H9 (cell line): ENCODE measurements at regions not wholly inside any gene's neighbourhood (a gene's known extent, or its start where the extent isn't known, plus 50 kb on each side); places are given as distances from the start of the nearest gene placed in this dataset.

ENCODE experiments used
- DNase-seq: peaks from one replicate; pipeline ENCODE4 v3.0.0-alpha.2; 2017
- H2AFZ ChIP-seq: one replicate; pipeline ENCODE4 v1.6.1; 2013; ENCODE audit warnings: mild to moderate bottlenecking, low read length, control low read depth, moderate library complexity
- H2AK5ac ChIP-seq: 2 replicates; pipeline ENCODE4 v1.6.1; 2013; ENCODE audit warnings: low read length, control low read depth, mixed read lengths; ENCODE audit not compliant: insufficient read length
- H2BK120ac ChIP-seq: one replicate; pipeline ENCODE4 v1.6.1; 2013; ENCODE audit warnings: low read depth, mild to moderate bottlenecking, low read length, control low read depth, inconsistent platforms; ENCODE audit not compliant: poor library complexity, severe bottlenecking
- H2BK12ac ChIP-seq: 2 replicates; pipeline ENCODE4 v1.6.1; 2013; ENCODE audit warnings: low read length, control low read depth, mixed read lengths, low read depth; ENCODE audit not compliant: insufficient read length
- H2BK15ac ChIP-seq: 2 replicates; pipeline ENCODE4 v1.6.1; 2013; ENCODE audit warnings: low read depth, low read length, control low read depth
- H2BK20ac ChIP-seq: one replicate; pipeline ENCODE4 v1.6.1; 2013; ENCODE audit warnings: low read depth, mild to moderate bottlenecking, low read length, control low read depth, inconsistent platforms; ENCODE audit not compliant: poor library complexity, severe bottlenecking
- H2BK5ac ChIP-seq: 2 replicates; pipeline ENCODE4 v1.6.1; 2013; ENCODE audit warnings: low read length, control low read depth, mixed read lengths; ENCODE audit not compliant: insufficient read length
- H3K14ac ChIP-seq: 2 replicates; pipeline ENCODE4 v1.6.1; 2013; ENCODE audit warnings: low read length, control low read depth; ENCODE audit not compliant: insufficient read depth
- H3K18ac ChIP-seq: 2 replicates; pipeline ENCODE4 v1.6.1; 2013; ENCODE audit warnings: low read depth, mild to moderate bottlenecking, mixed read lengths, low read length, control low read depth; ENCODE audit not compliant: insufficient read length
- H3K23ac ChIP-seq: 2 replicates; pipeline ENCODE4 v1.6.1; 2013; ENCODE audit warnings: low read length, control low read depth, mixed read lengths, low read depth; ENCODE audit not compliant: insufficient read length
- H3K23me2 ChIP-seq: 2 replicates; pipeline ENCODE4 v1.6.1; 2013; ENCODE audit warnings: low read depth, mild to moderate bottlenecking, mixed read lengths, low read length, control low read depth; ENCODE audit not compliant: insufficient read length, poor library complexity, severe bottlenecking
- H3K27ac ChIP-seq: 2 replicates; pipeline ENCODE4 v1.5.1; 2013; ENCODE audit warnings: low read length, control low read depth, mixed read lengths, low read depth; ENCODE audit not compliant: insufficient read length
- H3K27me3 ChIP-seq: 2 replicates; pipeline ENCODE4 v1.6.1; 2013; ENCODE audit warnings: low read length, control low read depth, inconsistent platforms; ENCODE audit not compliant: insufficient read depth
- H3K4ac ChIP-seq: 2 replicates; pipeline ENCODE4 v1.6.1; 2013; ENCODE audit warnings: low read depth, mild to moderate bottlenecking, control low read depth, inconsistent platforms, low read length, moderate library complexity
- H3K4me1 ChIP-seq: 2 replicates; pipeline ENCODE4 v1.6.1; 2013; ENCODE audit warnings: low read length, control low read depth, inconsistent platforms; ENCODE audit not compliant: insufficient read depth
- H3K4me2 ChIP-seq: 2 replicates; pipeline ENCODE4 v1.6.1; 2013; ENCODE audit warnings: low read length, control low read depth, mixed read lengths; ENCODE audit not compliant: insufficient read length, insufficient read depth
- H3K56ac ChIP-seq: 2 replicates; pipeline ENCODE4 v1.6.1; 2013; ENCODE audit warnings: low read depth, mild to moderate bottlenecking, mixed read lengths, low read length, control low read depth; ENCODE audit not compliant: insufficient read length
- H3K79me1 ChIP-seq: 2 replicates; pipeline ENCODE4 v1.6.1; 2013; ENCODE audit warnings: low read depth, mild to moderate bottlenecking, moderate library complexity, low read length, control low read depth, inconsistent platforms; ENCODE audit not compliant: insufficient read depth, poor library complexity, severe bottlenecking
- H3K79me2 ChIP-seq: 2 replicates; pipeline ENCODE4 v1.6.1; 2013; ENCODE audit warnings: low read length, control low read depth, inconsistent platforms; ENCODE audit not compliant: insufficient read depth
- H3K9ac ChIP-seq: 2 replicates; pipeline ENCODE4 v1.6.1; 2013; ENCODE audit warnings: low read length, control low read depth, mixed read lengths; ENCODE audit not compliant: insufficient read length; ENCODE audit errors: extremely low read depth
- H3K9me3 ChIP-seq: one replicate; pipeline ENCODE4 v1.6.1; 2013; ENCODE audit warnings: low read depth, low read length, inconsistent platforms; ENCODE audit not compliant: control insufficient read depth
- H3T11ph ChIP-seq: one replicate; pipeline ENCODE4 v1.6.1; 2013; ENCODE audit warnings: mild to moderate bottlenecking, low read length, control low read depth, inconsistent platforms
- H4K20me1 ChIP-seq: one replicate; pipeline ENCODE4 v1.6.1; 2013; ENCODE audit not compliant: control insufficient read depth, insufficient read length, insufficient read depth
- H4K5ac ChIP-seq: 2 replicates; pipeline ENCODE4 v1.6.1; 2013; ENCODE audit warnings: low read depth, mild to moderate bottlenecking, mixed read lengths, low read length, control low read depth; ENCODE audit not compliant: insufficient read length
- H4K8ac ChIP-seq: replicated peaks from 2 replicates; pipeline ENCODE4 v1.6.1; 2013; ENCODE audit warnings: low read length, control low read depth, mixed read lengths, low read depth; ENCODE audit not compliant: insufficient read length
- H4K91ac ChIP-seq: 2 replicates; pipeline ENCODE4 v1.6.1; 2013; ENCODE audit warnings: low read depth, mild to moderate bottlenecking, moderate library complexity, mixed read lengths, low read length, control low read depth; ENCODE audit not compliant: insufficient read length
- H3K27ac Mint-ChIP-seq, 3 experiments: 2 replicates in 2 of 3; 3 replicates in 1 of 3; pipeline ENCODE4 v1.8.0; 2020 to 2021; ENCODE audit warnings: mixed read lengths in 3 of 3, mild to moderate bottlenecking in 1 of 3, moderate library complexity in 1 of 3
- H3K27me3 Mint-ChIP-seq: 2 replicates; pipeline ENCODE4 v1.8.0; 2021; ENCODE audit warnings: low read depth, mild to moderate bottlenecking, moderate library complexity, mixed read lengths
- H3K36me3 Mint-ChIP-seq, 3 experiments: 2 replicates in 2 of 3; 3 replicates in 1 of 3; pipeline ENCODE4 v1.8.0; 2020 to 2021; ENCODE audit warnings: low read depth in 3 of 3, mixed read lengths in 3 of 3; ENCODE audit not compliant: insufficient read depth in 1 of 3
- H3K4me1 Mint-ChIP-seq, 2 experiments: 2 replicates each; pipeline ENCODE4 v1.8.0; 2020; ENCODE audit warnings: mixed read lengths in 2 of 2
- H3K4me3 Mint-ChIP-seq, 2 experiments: 2 replicates in 1 of 2; 3 replicates in 1 of 2; pipeline ENCODE4 v1.8.0; 2020 to 2021; ENCODE audit warnings: mild to moderate bottlenecking in 2 of 2, mixed read lengths in 2 of 2, moderate library complexity in 1 of 2
- H3K9me3 Mint-ChIP-seq, 2 experiments: 2 replicates in 1 of 2; 3 replicates in 1 of 2; pipeline ENCODE4 v1.8.0; 2020; ENCODE audit warnings: mild to moderate bottlenecking in 2 of 2, mixed read lengths in 2 of 2, moderate library complexity in 1 of 2
- WGBS: extraction: QIAGEN DNeasy Blood & Tissue Kit; methylation state at CpG from one replicate; pipeline ENCODE4 v1.1.7; 2013; ENCODE audit warnings: missing lambda C conversion rate, low lambda C conversion rate, mixed read lengths; ENCODE audit not compliant: insufficient read length; ENCODE audit errors: extremely low coverage; 5-methylcytosine and 5-hydroxymethylcytosine counted together
- TF ChIP-seq, protein P1 (sequence below): fragments of 200-600 bp; sonication (generic); conservative IDR thresholded peaks from 3 replicates; pipeline ENCODE4 v1.8.0; 2021; ENCODE audit warnings: antibody characterized with exemption, mild to moderate bottlenecking

DNA sequence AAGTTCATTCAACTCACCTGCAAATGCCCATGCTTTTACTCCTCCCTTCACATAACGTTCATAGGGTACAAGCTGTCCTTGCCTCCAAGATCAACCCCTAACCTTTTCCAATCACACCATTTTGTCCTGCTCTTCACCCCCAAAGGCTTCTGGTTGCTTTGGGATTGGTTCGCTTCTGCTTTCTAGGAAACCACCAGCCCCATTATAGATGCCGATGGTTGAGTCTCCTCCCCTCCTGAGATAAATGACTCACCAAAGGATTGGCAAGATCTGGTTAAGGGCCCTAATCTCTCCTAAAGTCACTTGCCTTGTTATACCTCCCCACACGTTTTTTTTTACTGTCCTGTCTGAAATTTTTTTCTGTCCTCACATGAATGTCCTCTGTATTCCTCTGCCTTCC, 311.4 kb downstream of the HACE1 start:
- Histone ChIP-seq H3K9me3 (no peaks in the 10 kb centered on the region), H3K9ac (no peak overlapping the region), H3K79me1 (no peaks in the 10 kb centered on the region), H3K27ac (no peak overlapping the region), H4K20me1 (no peaks in the 10 kb centered on the region), H3K4me2 (no peak overlapping the region), H3T11ph (no peak overlapping the region), H3K23me2 (no peaks in the 10 kb centered on the region), H3K4me1 (no peaks in the 10 kb centered on the region), H3K79me2 (no peaks in the 10 kb centered on the region), H3K27me3 (no peaks in the 10 kb centered on the region), H2AK5ac (no peak overlapping the region), H3K14ac (no peak overlapping the region), H3K4ac (no peak overlapping the region), H4K5ac (no peak overlapping the region), H2BK5ac (no peak overlapping the region), H2BK15ac (no peak overlapping the region), H3K23ac (no peak overlapping the region), H4K8ac (no peak overlapping the region), H3K18ac (no peak overlapping the region), H2BK12ac (no peak overlapping the region), H2AFZ (no peak overlapping the region), H2BK120ac (no peak overlapping the region), H2BK20ac (no peak overlapping the region), H3K56ac (no peak overlapping the region), H4K91ac (no peak overlapping the region)
- Mint-ChIP-seq H3K4me1 (no peaks in the 10 kb centered on the region), H3K4me3 (no peak overlapping the region), H3K27ac (no peak overlapping the region; a peak in 1 of 7 replicates), H3K36me3 (no peaks in the 10 kb centered on the region; a peak in 1 of 7 replicates), H3K9me3 (no peaks in the 10 kb centered on the region), H3K27me3 (no peaks in the 10 kb centered on the region)
- DNase-seq, result no peak
- WGBS, result no CpG with 5 or more reads among the region's 4 CpGs
- TF ChIP-seq, protein P1, sequence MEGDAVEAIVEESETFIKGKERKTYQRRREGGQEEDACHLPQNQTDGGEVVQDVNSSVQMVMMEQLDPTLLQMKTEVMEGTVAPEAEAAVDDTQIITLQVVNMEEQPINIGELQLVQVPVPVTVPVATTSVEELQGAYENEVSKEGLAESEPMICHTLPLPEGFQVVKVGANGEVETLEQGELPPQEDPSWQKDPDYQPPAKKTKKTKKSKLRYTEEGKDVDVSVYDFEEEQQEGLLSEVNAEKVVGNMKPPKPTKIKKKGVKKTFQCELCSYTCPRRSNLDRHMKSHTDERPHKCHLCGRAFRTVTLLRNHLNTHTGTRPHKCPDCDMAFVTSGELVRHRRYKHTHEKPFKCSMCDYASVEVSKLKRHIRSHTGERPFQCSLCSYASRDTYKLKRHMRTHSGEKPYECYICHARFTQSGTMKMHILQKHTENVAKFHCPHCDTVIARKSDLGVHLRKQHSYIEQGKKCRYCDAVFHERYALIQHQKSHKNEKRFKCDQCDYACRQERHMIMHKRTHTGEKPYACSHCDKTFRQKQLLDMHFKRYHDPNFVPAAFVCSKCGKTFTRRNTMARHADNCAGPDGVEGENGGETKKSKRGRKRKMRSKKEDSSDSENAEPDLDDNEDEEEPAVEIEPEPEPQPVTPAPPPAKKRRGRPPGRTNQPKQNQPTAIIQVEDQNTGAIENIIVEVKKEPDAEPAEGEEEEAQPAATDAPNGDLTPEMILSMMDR, result no peak
